22Rv1 (cell line): ENCODE measurements at regions not wholly inside any gene's neighbourhood (a gene's known extent, or its start where the extent isn't known, plus 50 kb on each side); places are given as distances from the start of the nearest gene placed in this dataset.

Experiments
- CTCF ChIP-seq: fragments of 450-650 bp; IDR thresholded peaks from 2 replicates; pipeline ENCODE4 v1.5.1; 2017; ENCODE audit warnings: mild to moderate bottlenecking
- ZFX ChIP-seq: fragments of 450-650 bp; IDR thresholded peaks from 2 replicates; pipeline ENCODE4 v1.6.1; 2017; ENCODE audit warnings: antibody characterized with exemption, borderline replicate concordance

- TF ChIP-seq CTCF (no peak), ZFX (no peak)
Measured at GRCh38 chr1:213571419-213571818, 416.4 kb upstream of the PROX1 start.
